Fibroblast of lung (primary cell): ENCODE measurements at regions not wholly inside any gene's neighbourhood (a gene's known extent, or its start where the extent isn't known, plus 50 kb on each side); places are given as distances from the start of the nearest gene placed in this dataset.

Source experiments
- EZH2 ChIP-seq: IDR thresholded peaks from 2 replicates; pipeline ENCODE4 v1.5.1; 2012; ENCODE audit warnings: low read length, control low read depth, mild to moderate bottlenecking; ENCODE audit errors: missing control alignments
- TF ChIP-seq, protein P1 (sequence below), 2 donors: IDR thresholded peaks in 1 of 2; conservative IDR thresholded peaks in 1 of 2; 1 replicate in 1 of 2; 2 replicates in 1 of 2; pipeline ENCODE4 v1.5.1; 2011 to 2012; ENCODE audit warnings: low read length in 2 of 2, control low read depth in 1 of 2, inconsistent platforms in 1 of 2, low read depth in 1 of 2, mild to moderate bottlenecking in 1 of 2

DNA sequence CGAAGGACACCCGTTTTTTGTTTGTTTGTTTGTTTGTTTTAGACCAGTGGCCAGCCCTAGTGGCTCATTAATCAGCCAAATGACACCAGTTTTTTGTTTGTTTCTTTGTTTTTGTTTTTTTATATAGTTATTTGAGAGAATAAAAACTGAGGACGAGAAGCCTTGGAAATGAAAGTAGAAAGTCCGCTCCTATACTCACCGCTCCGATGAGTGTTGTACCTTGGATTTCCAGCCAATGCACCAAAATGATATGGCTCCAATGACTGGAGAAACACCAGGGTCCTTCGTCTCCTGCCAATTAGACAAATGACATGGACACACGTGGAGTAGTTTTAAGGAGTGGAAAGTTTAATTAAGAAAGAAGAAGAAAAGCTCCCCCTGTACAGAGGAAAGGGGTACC is 87.9 kb downstream of the ZXDA start:
- TF ChIP-seq, protein P1, sequence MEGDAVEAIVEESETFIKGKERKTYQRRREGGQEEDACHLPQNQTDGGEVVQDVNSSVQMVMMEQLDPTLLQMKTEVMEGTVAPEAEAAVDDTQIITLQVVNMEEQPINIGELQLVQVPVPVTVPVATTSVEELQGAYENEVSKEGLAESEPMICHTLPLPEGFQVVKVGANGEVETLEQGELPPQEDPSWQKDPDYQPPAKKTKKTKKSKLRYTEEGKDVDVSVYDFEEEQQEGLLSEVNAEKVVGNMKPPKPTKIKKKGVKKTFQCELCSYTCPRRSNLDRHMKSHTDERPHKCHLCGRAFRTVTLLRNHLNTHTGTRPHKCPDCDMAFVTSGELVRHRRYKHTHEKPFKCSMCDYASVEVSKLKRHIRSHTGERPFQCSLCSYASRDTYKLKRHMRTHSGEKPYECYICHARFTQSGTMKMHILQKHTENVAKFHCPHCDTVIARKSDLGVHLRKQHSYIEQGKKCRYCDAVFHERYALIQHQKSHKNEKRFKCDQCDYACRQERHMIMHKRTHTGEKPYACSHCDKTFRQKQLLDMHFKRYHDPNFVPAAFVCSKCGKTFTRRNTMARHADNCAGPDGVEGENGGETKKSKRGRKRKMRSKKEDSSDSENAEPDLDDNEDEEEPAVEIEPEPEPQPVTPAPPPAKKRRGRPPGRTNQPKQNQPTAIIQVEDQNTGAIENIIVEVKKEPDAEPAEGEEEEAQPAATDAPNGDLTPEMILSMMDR (conservative IDR thresholded peaks at IDR 0.05 in 1 of 2, IDR thresholded peaks at IDR 0.05 in 1 of 2; ENCODE audit: low read depth in 1 of 2, low read length in 2 of 2), result no peak
- no peak for TF ChIP-seq EZH2
